K562 (cell line): ENCODE measurements at regions not wholly inside any gene's neighbourhood (a gene's known extent, or its start where the extent isn't known, plus 50 kb on each side); places are given as distances from the start of the nearest gene placed in this dataset.

Experiments
- ATAC-seq: fragments of 200-7000 bp; cut with Tn5 transposase; 3 replicates; pipeline ENCODE4 v1.9.1; 2020; ENCODE audit warnings: moderate library complexity
- BruUV-seq: library from RNA; stranded (reverse); fragments of 400-500 nt; replicated peaks from 2 replicates; lab custom pipeline; 2021; lab: Mats Ljungman, UMichigan
- CTCF ChIA-PET: fragments of 300-600 bp; formaldehyde crosslinking; extraction: SDS; loops from one replicate; lab custom pipeline; 2021; ENCODE audit warnings: low intra/inter-chr PET ratio; lab: Yijun Ruan, JAX
- POLR2A ChIA-PET: fragments of 300-600, 350-650 bp; sonication (Branson Sonifier 250); formaldehyde crosslinking; extraction: SDS; loops from one replicate; lab custom pipeline; 2021; ENCODE audit warnings: antibody characterized with exemption, inconsistent platforms; lab: Yijun Ruan, JAX
- DNase-seq, 4 experiments: peaks; one replicate each; pipeline versions ENCODE4 v3.0.0 to v3.0.0-alpha.2; 2011 to 2018; ENCODE audit warnings: low spot score in 3 of 4, mixed read lengths in 3 of 4; ENCODE audit errors: extremely low read depth in 1 of 4
- FAIRE-seq: peaks from 2 replicates; lab custom pipeline; 2011; peaks lifted over from hg19 to GRCh38; lab: Jason Lieb, UNC
- H2AFZ ChIP-seq: 2 replicates; pipeline ENCODE4 v1.6.0; 2011; ENCODE audit warnings: low read depth, low read length, control low read depth, inconsistent platforms
- H3K27ac ChIP-seq: fragments of 200-600 bp; 3 replicates; pipeline ENCODE4 v1.8.0; 2011; ENCODE audit warnings: low read depth, mild to moderate bottlenecking, control low read depth, inconsistent platforms, low read length, moderate library complexity, mixed read lengths; ENCODE audit errors: extremely low read depth
- H3K27me3 ChIP-seq, 2 experiments: fragments of 300-600 bp in 1 of 2; 2 replicates in 1 of 2; 3 replicates in 1 of 2; pipeline versions ENCODE4 v1.6.0 to v1.8.0; 2011; ENCODE audit warnings: inconsistent platforms in 2 of 2, low read length in 2 of 2, mild to moderate bottlenecking in 1 of 2, mixed read lengths in 1 of 2, moderate library complexity in 1 of 2; ENCODE audit not compliant: control insufficient read depth in 2 of 2, insufficient read depth in 2 of 2
- H3K36me3 ChIP-seq: fragments of 300-600 bp; 3 replicates; pipeline ENCODE4 v1.8.0; 2011; ENCODE audit warnings: mild to moderate bottlenecking, low read length, inconsistent platforms; ENCODE audit not compliant: control insufficient read depth, insufficient read depth
- H3K4me1 ChIP-seq, 2 experiments: fragments of 200-600 bp in 1 of 2; replicated peaks in 1 of 2; 2 replicates in 1 of 2; 3 replicates in 1 of 2; pipeline versions ENCODE4 v1.5.1 to v1.8.0; 2011; ENCODE audit warnings: inconsistent platforms in 2 of 2, low read length in 2 of 2, mild to moderate bottlenecking in 1 of 2, mixed read lengths in 1 of 2, moderate library complexity in 1 of 2; ENCODE audit not compliant: control insufficient read depth in 2 of 2, insufficient read depth in 2 of 2
- H3K4me2 ChIP-seq: 2 replicates; pipeline ENCODE4 v1.6.1; 2011; ENCODE audit warnings: low read length, control low read depth, inconsistent platforms, mixed read lengths; ENCODE audit not compliant: insufficient read depth
- H3K4me3 ChIP-seq: fragments of 200-600 bp; sonication (generic), shearing (Covaris generic); 2 replicates; pipeline ENCODE4 v1.5.1; 2016; ENCODE audit warnings: control low read depth, inconsistent platforms
- H3K79me2 ChIP-seq: fragments of 200-600 bp; 3 replicates; pipeline ENCODE4 v1.8.0; 2011; ENCODE audit warnings: low read length, inconsistent platforms; ENCODE audit not compliant: control insufficient read depth, insufficient read depth
- H3K9ac ChIP-seq, 2 experiments: 2 replicates each; pipeline versions ENCODE4 v1.6.0 to v1.6.1; 2011; ENCODE audit warnings: low read depth in 2 of 2, low read length in 2 of 2, control low read depth in 1 of 2, inconsistent platforms in 1 of 2, mild to moderate bottlenecking in 1 of 2, mixed read lengths in 1 of 2; ENCODE audit not compliant: insufficient read depth in 1 of 2
- H3K9me1 ChIP-seq: one replicate; pipeline ENCODE4 v1.6.0; 2011; ENCODE audit warnings: inconsistent platforms, mild to moderate bottlenecking, low read length, moderate library complexity; ENCODE audit not compliant: control insufficient read depth, insufficient read depth
- H3K9me3 ChIP-seq: replicated peaks from 2 replicates; pipeline ENCODE4 v1.5.1; 2011; ENCODE audit warnings: low read depth, low read length, inconsistent platforms; ENCODE audit not compliant: control insufficient read depth, insufficient read depth
- H4K20me1 ChIP-seq: replicated peaks from 2 replicates; pipeline ENCODE4 v1.6.1; 2011; ENCODE audit warnings: low read length, inconsistent platforms, mixed read lengths; ENCODE audit not compliant: control insufficient read depth, insufficient read depth
- JUNB ChIP-seq: fragments of 450-650 bp; formaldehyde crosslinking; conservative IDR thresholded peaks from 2 replicates; pipeline ENCODE4 v1.4.0; 2020; ENCODE audit warnings: mild to moderate bottlenecking
- NFIC ChIP-seq: fragments of 450-650 bp; IDR thresholded peaks from 2 replicates; pipeline ENCODE4 v1.6.1; 2017; ENCODE audit warnings: mild to moderate bottlenecking, inconsistent platforms
- POU5F1 ChIP-seq: fragments of 150-350 bp; IDR thresholded peaks from 2 replicates; pipeline ENCODE4 v1.6.1; 2014; ENCODE audit warnings: borderline replicate concordance, low read length, low read depth, mild to moderate bottlenecking; ENCODE audit not compliant: partially characterized antibody
- ZBTB49 ChIP-seq: sonication (generic); formaldehyde crosslinking; IDR thresholded peaks from 2 replicates; pipeline ENCODE4 v1.8.0; 2022; ENCODE audit warnings: missing genetic modification reagents, mild to moderate bottlenecking, borderline replicate concordance
- ZFP91 ChIP-seq: sonication (generic); formaldehyde crosslinking; IDR thresholded peaks from 2 replicates; pipeline ENCODE4 v1.8.0; 2022; ENCODE audit warnings: mild to moderate bottlenecking, missing genetic modification reagents
- ZNF224 ChIP-seq: sonication (generic); formaldehyde crosslinking; IDR thresholded peaks from 2 replicates; pipeline ENCODE4 v1.8.0; 2022; ENCODE audit warnings: mild to moderate bottlenecking, missing genetic modification reagents
- WGBS: fragments of 100-300 bp; shearing (Covaris generic); methylation state at CpG from one replicate; pipeline ENCODE4 v1.1.6; 2016; ENCODE audit warnings: low coverage, mixed read lengths; ENCODE audit not compliant: insufficient coverage; ENCODE audit errors: missing lambda C conversion rate; 5-methylcytosine and 5-hydroxymethylcytosine counted together
- in situ Hi-C: fragments of 300-500 bp; cut with MboI; formaldehyde crosslinking; loops from 4 replicates; pipeline ENCODE4 v1.15.0; 2018; ENCODE audit warnings: inconsistent platforms, mixed read lengths
- intact Hi-C: fragments of 100-400 bp; cut with micrococcal nuclease; formaldehyde crosslinking; loops from 2 replicates; pipeline ENCODE4 v1.14.2; 2022

GRCh38 chr14:54206516-54206915 lies 190.3 kb upstream of the CDKN3 start:
- Histone ChIP-seq H3K79me2 (no peaks in the 10 kb centered on the region), H3K9me3 (no peaks in the 10 kb centered on the region), H3K4me1 (no peaks in the 10 kb centered on the region), H2AFZ (no peak overlapping the region), H3K27ac (no peak overlapping the region), H4K20me1 (no peaks in the 10 kb centered on the region)
- no peak for FAIRE-seq
- DNase-seq: no peak
- BruUV-seq: no TSS peak
- in situ Hi-C loops: no loop called here
- ATAC-seq: no peak
- peak; percentile 27 for TF ChIP-seq NFIC
- no peak for TF ChIP-seq ZBTB49 (CRISPR knock-in tag)
- TF ChIP-seq, all 486 proteins: peak for 1
- Histone ChIP-seq H3K9ac (no peak overlapping the region), H3K27me3 (no peaks in the 10 kb centered on the region), H3K36me3 (no peaks in the 10 kb centered on the region), H3K9me1 (no peaks in the 10 kb centered on the region), H3K4me2 (no peak overlapping the region), H3K4me3 (no peak overlapping the region)
- intact Hi-C loops: no loop called here
- 0% methylated on average over 1 of the region's 1 CpG for WGBS
- CTCF ChIA-PET: no interaction called here
- POLR2A ChIA-PET: no interaction called here

GRCh38 chr14:54207075-54207474 lies 189.7 kb upstream of the CDKN3 start:
- in situ Hi-C loops (no loop called here), intact Hi-C loops (no loop called here)
- CTCF ChIA-PET: no interaction called here
- Histone ChIP-seq H3K27me3 (no peaks in the 10 kb centered on the region), H3K36me3 (no peaks in the 10 kb centered on the region), H4K20me1 (no peaks in the 10 kb centered on the region), H3K4me1 (no peaks in the 10 kb centered on the region), H3K9ac (no peak overlapping the region), H2AFZ (no peak overlapping the region), H3K79me2 (no peaks in the 10 kb centered on the region), H3K27ac (no peak overlapping the region), H3K9me3 (no peaks in the 10 kb centered on the region), H3K9me1 (no peaks in the 10 kb centered on the region), H3K4me2 (no peak overlapping the region), H3K4me3 (no peak overlapping the region)
- POLR2A ChIA-PET: no interaction called here
- DNase-seq: no peak
- ATAC-seq: no peak
- FAIRE-seq: no peak
- 0% methylated on average over 2 of the region's 2 CpGs for WGBS
- no TSS peak for BruUV-seq
- TF ChIP-seq ZNF224 (CRISPR knock-in tag) (no peak), JUNB (no peak), ZFP91 (no peak), POU5F1 (no peak)
